ENCODE measurements at regions not wholly inside any gene's neighbourhood (a gene's known extent, or its start where the extent isn't known, plus 50 kb on each side); places are given as distances from the start of the nearest gene placed in this dataset.

- no peak for TF ChIP-seq CTCF (conservative IDR thresholded peaks at IDR 0.05)
- no peak overlapping the region for H3K27ac ChIP-seq
Measured at GRCh38 chr18:22543769-22544168, 126.1 kb upstream of the CTAGE1 start.

- TF ChIP-seq CTCF (conservative IDR thresholded peaks at IDR 0.05) = no peak
- H3K27ac ChIP-seq = no peak overlapping the region
Measured at GRCh38 chr18:22544626-22545025, 126.9 kb upstream of the CTAGE1 start.

GRCh38 chr18:22545066-22545760 lies 127.5 kb upstream of the CTAGE1 start:
- TF ChIP-seq CTCF (conservative IDR thresholded peaks at IDR 0.05) = no peak
- no peak overlapping the region for H3K27ac ChIP-seq

GRCh38 chr18:22546905-22547570 lies 129.3 kb upstream of the CTAGE1 start:
- no peak overlapping the region for H3K27ac ChIP-seq
- TF ChIP-seq CTCF (conservative IDR thresholded peaks at IDR 0.05) = no peak

- no peak overlapping the region for H3K27ac ChIP-seq
- no peak for TF ChIP-seq CTCF (conservative IDR thresholded peaks at IDR 0.05)
Measured at GRCh38 chr18:22547807-22548561, 130.3 kb upstream of the CTAGE1 start.

- H3K27ac ChIP-seq = no peak overlapping the region
- TF ChIP-seq CTCF (conservative IDR thresholded peaks at IDR 0.05) = no peak
Measured at GRCh38 chr18:22549260-22549937, 131.7 kb upstream of the CTAGE1 start.

- no peak overlapping the region for H3K27ac ChIP-seq
- TF ChIP-seq CTCF (conservative IDR thresholded peaks at IDR 0.05) = no peak
Measured at GRCh38 chr18:22550366-22550765, 132.7 kb upstream of the CTAGE1 start.

Measured in VCaP (cell line).